ENCODE measurements at regions not wholly inside any gene's neighbourhood (a gene's known extent, or its start where the extent isn't known, plus 50 kb on each side); places are given as distances from the start of the nearest gene placed in this dataset.

DNA sequence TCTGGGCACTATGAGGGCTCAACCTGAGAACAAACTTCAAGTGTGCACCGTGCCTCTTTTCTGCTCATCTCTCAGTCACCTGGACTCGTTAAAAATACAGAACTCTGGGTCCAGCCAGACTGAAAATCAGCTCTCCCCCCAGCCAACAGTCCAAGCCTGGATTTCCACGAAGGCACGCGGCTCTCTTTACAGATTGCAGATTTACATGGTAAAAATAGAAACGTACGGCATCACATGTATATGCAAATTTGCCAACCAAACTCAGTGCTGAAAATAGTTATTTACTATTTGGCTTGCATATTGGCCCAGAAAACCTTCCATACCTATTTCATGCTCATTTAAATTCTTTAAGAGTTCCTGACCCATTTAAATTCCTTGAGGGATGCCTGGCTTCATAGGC is 315.8 kb downstream of the MAF start:
- no peak for TF ChIP-seq POLR2A (IDR thresholded peaks at IDR 0.05)
- TF ChIP-seq, protein P1, sequence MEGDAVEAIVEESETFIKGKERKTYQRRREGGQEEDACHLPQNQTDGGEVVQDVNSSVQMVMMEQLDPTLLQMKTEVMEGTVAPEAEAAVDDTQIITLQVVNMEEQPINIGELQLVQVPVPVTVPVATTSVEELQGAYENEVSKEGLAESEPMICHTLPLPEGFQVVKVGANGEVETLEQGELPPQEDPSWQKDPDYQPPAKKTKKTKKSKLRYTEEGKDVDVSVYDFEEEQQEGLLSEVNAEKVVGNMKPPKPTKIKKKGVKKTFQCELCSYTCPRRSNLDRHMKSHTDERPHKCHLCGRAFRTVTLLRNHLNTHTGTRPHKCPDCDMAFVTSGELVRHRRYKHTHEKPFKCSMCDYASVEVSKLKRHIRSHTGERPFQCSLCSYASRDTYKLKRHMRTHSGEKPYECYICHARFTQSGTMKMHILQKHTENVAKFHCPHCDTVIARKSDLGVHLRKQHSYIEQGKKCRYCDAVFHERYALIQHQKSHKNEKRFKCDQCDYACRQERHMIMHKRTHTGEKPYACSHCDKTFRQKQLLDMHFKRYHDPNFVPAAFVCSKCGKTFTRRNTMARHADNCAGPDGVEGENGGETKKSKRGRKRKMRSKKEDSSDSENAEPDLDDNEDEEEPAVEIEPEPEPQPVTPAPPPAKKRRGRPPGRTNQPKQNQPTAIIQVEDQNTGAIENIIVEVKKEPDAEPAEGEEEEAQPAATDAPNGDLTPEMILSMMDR (IDR thresholded peaks at IDR 0.05) = no peak

All from adrenal gland (tissue), 5 donors.